ENCODE measurements at regions not wholly inside any gene's neighbourhood (a gene's known extent, or its start where the extent isn't known, plus 50 kb on each side); places are given as distances from the start of the nearest gene placed in this dataset.

DNA sequence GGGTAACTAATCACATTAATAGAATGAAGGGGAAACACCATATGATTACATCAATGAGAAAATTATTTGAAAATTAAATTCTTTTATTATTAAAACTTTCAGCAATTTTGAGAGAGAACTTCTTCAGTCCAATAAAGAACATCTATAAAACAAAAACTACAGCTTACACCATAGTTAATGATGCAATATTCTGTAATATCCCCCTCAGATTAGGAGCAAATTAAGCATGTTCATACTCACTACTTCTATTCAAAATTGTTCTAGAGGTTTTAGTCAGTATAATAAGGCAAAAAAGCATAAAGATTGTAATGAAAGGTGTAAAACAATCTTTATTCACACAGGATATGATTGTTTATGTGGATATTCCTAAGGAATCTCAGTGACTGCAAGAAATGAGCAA is 465.4 kb downstream of the CD109 start:
- H3K27ac Mint-ChIP-seq = no peak overlapping the region
- H3K4me3 Mint-ChIP-seq = no peak overlapping the region
- no peaks in the 10 kb centered on the region for H3K4me1 Mint-ChIP-seq (ENCODE audit: unreplicated experiment)
- H3K27me3 Mint-ChIP-seq = no peaks in the 10 kb centered on the region
- H3K9me3 Mint-ChIP-seq = no peaks in the 10 kb centered on the region
- H3K36me3 Mint-ChIP-seq = no peaks in the 10 kb centered on the region
- DNase-seq (ENCODE audit: extremely low spot score, unreplicated experiment) = no peak
- TF ChIP-seq CTCF (conservative IDR thresholded peaks at IDR 0.05) = no peak

DNA sequence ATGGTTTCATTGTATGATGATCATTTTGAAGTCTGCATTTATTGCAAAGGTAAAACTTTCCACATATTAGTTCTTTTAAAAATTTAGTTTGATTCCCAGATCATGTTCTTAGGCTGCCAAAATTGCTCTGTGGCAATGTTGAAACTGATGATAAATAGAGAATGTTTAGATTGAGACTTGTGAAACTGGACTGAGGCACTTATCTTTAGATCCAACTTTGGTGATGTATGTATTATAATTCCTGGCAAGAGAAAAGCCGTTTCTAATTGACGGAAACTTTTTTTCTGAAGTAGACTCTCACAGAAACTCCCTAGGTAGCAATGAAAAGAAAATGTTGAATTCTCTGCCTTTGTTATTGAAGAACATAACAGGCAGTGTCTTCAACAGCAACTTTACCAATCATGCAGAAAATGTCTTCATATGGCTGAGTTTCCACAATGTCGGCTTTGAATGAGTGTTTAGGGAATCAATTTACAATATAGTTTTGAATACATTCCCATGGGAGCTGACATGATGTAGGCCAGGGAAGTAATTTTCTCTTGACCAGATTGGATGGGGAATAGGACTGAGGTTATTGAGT is 456.2 kb downstream of the CD109 start:
- H3K27me3 Mint-ChIP-seq = no peaks in the 10 kb centered on the region
- no peaks in the 10 kb centered on the region for H3K36me3 Mint-ChIP-seq
- H3K9me3 Mint-ChIP-seq = peaks cover 4% of the 10 kb centered on the region
- H3K4me1 Mint-ChIP-seq (ENCODE audit: unreplicated experiment) = no peaks in the 10 kb centered on the region
- DNase-seq (ENCODE audit: extremely low spot score, unreplicated experiment) = no peak
- TF ChIP-seq CTCF (conservative IDR thresholded peaks at IDR 0.05) = no peak
- no peak overlapping the region for H3K27ac Mint-ChIP-seq
- no peak overlapping the region for H3K4me3 Mint-ChIP-seq

DNA sequence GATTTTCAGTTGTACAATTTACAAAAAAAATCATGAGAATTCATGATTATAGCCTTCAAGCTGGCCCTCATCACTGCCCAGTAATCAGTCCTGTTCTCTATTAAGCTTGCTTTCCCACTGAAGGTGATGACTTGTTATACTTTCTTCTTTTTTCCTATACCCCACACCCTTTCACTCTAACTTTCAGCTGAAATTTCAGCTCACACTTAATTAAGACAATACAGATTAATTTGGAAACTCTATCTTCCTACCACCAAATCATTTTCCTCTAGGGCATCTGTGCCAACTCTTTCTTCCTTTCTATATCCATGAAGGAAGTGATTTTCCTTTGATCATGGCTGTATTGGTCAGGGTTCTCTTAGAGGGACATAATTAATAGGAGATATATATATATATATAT is 449.9 kb downstream of the CD109 start:
- no peak overlapping the region for H3K27ac Mint-ChIP-seq
- H3K36me3 Mint-ChIP-seq = no peaks in the 10 kb centered on the region
- no peak for TF ChIP-seq CTCF (conservative IDR thresholded peaks at IDR 0.05)
- no peak overlapping the region for H3K4me3 Mint-ChIP-seq
- peaks cover 4% of the 10 kb centered on the region for H3K9me3 Mint-ChIP-seq
- DNase-seq (ENCODE audit: extremely low spot score, unreplicated experiment) = no peak
- peaks cover 4% of the 10 kb centered on the region for H3K27me3 Mint-ChIP-seq
- H3K4me1 Mint-ChIP-seq (ENCODE audit: unreplicated experiment) = no peaks in the 10 kb centered on the region

GRCh38 chr6:74137911-74138310 is 441.9 kb downstream of the CD109 start:
- DNase-seq (ENCODE audit: extremely low spot score, unreplicated experiment) = no peak
- Mint-ChIP-seq H3K4me3 (no peak overlapping the region), H3K9me3 (no peaks in the 10 kb centered on the region), H3K27me3 (no peaks in the 10 kb centered on the region), H3K4me1 (ENCODE audit: unreplicated experiment) (no peaks in the 10 kb centered on the region), H3K27ac (no peak overlapping the region), H3K36me3 (no peaks in the 10 kb centered on the region)
- TF ChIP-seq CTCF (conservative IDR thresholded peaks at IDR 0.05) = no peak

GRCh38 chr6:74134327-74134726 is 438.3 kb downstream of the CD109 start:
- Mint-ChIP-seq H3K4me3 (no peak overlapping the region), H3K27me3 (peaks cover 3% of the 10 kb centered on the region), H3K4me1 (ENCODE audit: unreplicated experiment) (no peaks in the 10 kb centered on the region), H3K9me3 (no peaks in the 10 kb centered on the region), H3K36me3 (no peaks in the 10 kb centered on the region), H3K27ac (no peak overlapping the region)
- DNase-seq (ENCODE audit: extremely low spot score, unreplicated experiment) = no peak
- TF ChIP-seq CTCF (conservative IDR thresholded peaks at IDR 0.05) = no peak

- Mint-ChIP-seq H3K4me1 (ENCODE audit: unreplicated experiment) (peaks cover 3% of the 10 kb centered on the region), H3K4me3 (no peak overlapping the region), H3K9me3 (no peaks in the 10 kb centered on the region)
Observed at GRCh38 chr6:74133073-74133472, 437.1 kb downstream of the CD109 start.

More at GRCh38 chr6:74133073-74133472, 437.1 kb downstream of the CD109 start:
- no peaks in the 10 kb centered on the region for H3K36me3 Mint-ChIP-seq
- no peak for DNase-seq (ENCODE audit: extremely low spot score, unreplicated experiment)
- TF ChIP-seq CTCF (conservative IDR thresholded peaks at IDR 0.05) = no peak
- H3K27ac Mint-ChIP-seq = no peak overlapping the region
- H3K27me3 Mint-ChIP-seq = peaks cover 3% of the 10 kb centered on the region

All from type B pancreatic cell (in vitro differentiated cells).